HepG2 (cell line): ENCODE measurements at regions not wholly inside any gene's neighbourhood (a gene's known extent, or its start where the extent isn't known, plus 50 kb on each side); places are given as distances from the start of the nearest gene placed in this dataset.

Experiments
- ATAC-seq: fragments of 200-7000 bp; cut with Tn5 transposase; 3 replicates; pipeline ENCODE4 v1.9.1; 2020; ENCODE audit warnings: mild to moderate bottlenecking, moderate library complexity
- BruUV-seq: library from RNA; stranded (reverse); fragments of 400-500 nt; replicated peaks from 2 replicates; lab custom pipeline; 2021; lab: Mats Ljungman, UMichigan
- CTCF ChIA-PET: fragments of 300-600 bp; formaldehyde crosslinking; extraction: SDS; loops from one replicate; lab custom pipeline; 2021; ENCODE audit warnings: low total read pairs, inconsistent platforms, low intra/inter-chr PET ratio; lab: Yijun Ruan, JAX
- POLR2A ChIA-PET: fragments of 350-600 bp; sonication (Branson Sonifier 250); formaldehyde crosslinking; loops from one replicate; lab custom pipeline; 2020; ENCODE audit warnings: antibody characterized with exemption, inconsistent platforms; lab: Yijun Ruan, JAX
- DNase-seq: peaks from one replicate; pipeline ENCODE4 v3.0.0-alpha.2; 2015; ENCODE audit warnings: low spot score
- FAIRE-seq: peaks from 3 replicates; lab custom pipeline; 2011; peaks lifted over from hg19 to GRCh38; lab: Jason Lieb, UNC
- H2AFZ ChIP-seq: one replicate; pipeline ENCODE4 v1.6.1; 2011; ENCODE audit warnings: low read length, inconsistent platforms
- H3K27ac ChIP-seq: fragments of 300-600 bp; 3 replicates; pipeline ENCODE4 v1.8.0; 2011; ENCODE audit warnings: mixed run types, mild to moderate bottlenecking, mixed read lengths, low read length, inconsistent platforms; ENCODE audit not compliant: insufficient read depth; ENCODE audit errors: extremely low read length
- H3K27me3 ChIP-seq, 2 experiments: fragments of 200-600 bp in 1 of 2; 2 replicates in 1 of 2; 3 replicates in 1 of 2; pipeline versions ENCODE4 v1.6.0 to v1.8.0; 2011; ENCODE audit warnings: low read length in 2 of 2, mild to moderate bottlenecking in 2 of 2, moderate library complexity in 2 of 2, inconsistent platforms in 1 of 2; ENCODE audit not compliant: insufficient read depth in 2 of 2, control insufficient read depth in 1 of 2
- H3K36me3 ChIP-seq, 2 experiments: fragments of 200-600 bp in 1 of 2; replicated peaks in 1 of 2; 2 replicates in 1 of 2; 3 replicates in 1 of 2; pipeline versions ENCODE4 v1.5.1 to v1.8.0; 2011; ENCODE audit warnings: low read length in 2 of 2, inconsistent platforms in 1 of 2; ENCODE audit not compliant: insufficient read depth in 2 of 2, control insufficient read depth in 1 of 2
- H3K4me1 ChIP-seq: 2 replicates; pipeline ENCODE4 v1.5.1; 2012; ENCODE audit warnings: low read length, inconsistent platforms; ENCODE audit not compliant: insufficient read depth
- H3K4me2 ChIP-seq: 2 replicates; pipeline ENCODE4 v1.6.0; 2011; ENCODE audit warnings: low read depth, low read length, inconsistent platforms
- H3K4me3 ChIP-seq, 3 experiments: fragments of 200-600 bp in 1 of 3; sonication (generic), shearing (Covaris generic) in 1 of 3; replicated peaks in 1 of 3; 2 replicates each; pipeline ENCODE4 v1.5.1; 2011 to 2016; ENCODE audit warnings: low read length in 3 of 3, inconsistent platforms in 2 of 3, low read depth in 2 of 3, mild to moderate bottlenecking in 2 of 3, control low read depth in 1 of 3, mixed read lengths in 1 of 3; ENCODE audit not compliant: insufficient read depth in 1 of 3
- H3K79me2 ChIP-seq: one replicate; pipeline ENCODE4 v1.6.1; 2011; ENCODE audit warnings: low read length, inconsistent platforms; ENCODE audit not compliant: insufficient read depth
- H3K9ac ChIP-seq: 2 replicates; pipeline ENCODE4 v1.6.0; 2011; ENCODE audit warnings: mild to moderate bottlenecking, low read depth, low read length, inconsistent platforms; ENCODE audit not compliant: insufficient read depth
- H3K9me3 ChIP-seq: 2 replicates; pipeline ENCODE4 v1.5.1; 2012; ENCODE audit warnings: mild to moderate bottlenecking, low read length
- H4K20me1 ChIP-seq: 2 replicates; pipeline ENCODE4 v1.6.0; 2011; ENCODE audit warnings: inconsistent platforms, mild to moderate bottlenecking, low read length, moderate library complexity; ENCODE audit not compliant: insufficient read depth
- BRD4 ChIP-seq: sonication (generic); formaldehyde crosslinking; IDR thresholded peaks from 2 replicates; pipeline ENCODE4 v1.4.0; 2020; ENCODE audit warnings: missing genetic modification reagents
- HMG20A ChIP-seq: IDR thresholded peaks from 2 replicates; pipeline ENCODE4 v1.6.1; 2016; ENCODE audit warnings: borderline replicate concordance
- HMGA1 ChIP-seq: sonication (generic); formaldehyde crosslinking; conservative IDR thresholded peaks from 2 replicates; pipeline ENCODE4 v1.4.0; 2020; ENCODE audit warnings: missing genetic modification reagents
- IRX3 ChIP-seq: sonication (generic); formaldehyde crosslinking; IDR thresholded peaks from 2 replicates; pipeline ENCODE4 v1.8.1; 2023; ENCODE audit warnings: mild to moderate bottlenecking, low read depth, missing genetic modification reagents, borderline replicate concordance
- MTERF4 ChIP-seq: sonication (generic); formaldehyde crosslinking; IDR thresholded peaks from 2 replicates; pipeline ENCODE4 v1.8.0; 2023; ENCODE audit warnings: mild to moderate bottlenecking, missing genetic modification reagents
- NBN ChIP-seq: fragments of 450-650 bp; conservative IDR thresholded peaks from 2 replicates; pipeline ENCODE4 v1.6.1; 2017
- NKX3-1 ChIP-seq: sonication (generic); formaldehyde crosslinking; IDR thresholded peaks from 2 replicates; pipeline ENCODE4 v1.5.0; 2020; ENCODE audit warnings: missing genetic modification reagents
- SP140L ChIP-seq: sonication (generic); formaldehyde crosslinking; IDR thresholded peaks from 2 replicates; pipeline ENCODE4 v1.4.0; 2020; ENCODE audit warnings: missing genetic modification reagents, borderline replicate concordance
- SRSF9 ChIP-seq: fragments of 200-400 bp; formaldehyde crosslinking; IDR thresholded peaks from 2 replicates; pipeline ENCODE4 v1.6.1; 2018; ENCODE audit warnings: borderline replicate concordance, mild to moderate bottlenecking, low read depth, low read length; ENCODE audit not compliant: insufficient read depth, poor library complexity, severe bottlenecking
- TFE3 ChIP-seq: IDR thresholded peaks from 2 replicates; pipeline ENCODE4 v1.6.1; 2016
- TOPORS ChIP-seq: sonication (generic); formaldehyde crosslinking; IDR thresholded peaks from 2 replicates; pipeline ENCODE4 v1.8.0; 2023; ENCODE audit warnings: mild to moderate bottlenecking, missing genetic modification reagents
- ZBTB4 ChIP-seq: sonication (generic); formaldehyde crosslinking; IDR thresholded peaks from 2 replicates; pipeline ENCODE4 v1.4.0; 2020; ENCODE audit warnings: missing genetic modification reagents, mild to moderate bottlenecking, borderline replicate concordance
- ZMAT5 ChIP-seq: sonication (generic); formaldehyde crosslinking; IDR thresholded peaks from 2 replicates; pipeline ENCODE4 v1.5.0; 2020; ENCODE audit warnings: mild to moderate bottlenecking, low read depth, missing genetic modification reagents, borderline replicate concordance
- ZNF563 ChIP-seq: sonication (generic); formaldehyde crosslinking; IDR thresholded peaks from 2 replicates; pipeline ENCODE4 v1.8.0; 2022; ENCODE audit warnings: mild to moderate bottlenecking, moderate library complexity, missing genetic modification reagents
- WGBS: methylation state at CpG from one replicate; pipeline ENCODE4 v1.1.6; 2017; ENCODE audit warnings: low lambda C conversion rate; 5-methylcytosine and 5-hydroxymethylcytosine counted together
- in situ Hi-C: cut with HindIII; loops from 2 replicates; pipeline ENCODE4 v1.10.0; 2017; ENCODE audit warnings: low pct_unique_long_range_greater_than_20kb; ENCODE audit not compliant: extremely low pct_ligation_motif_present
- intact Hi-C: fragments of 100-400 bp; cut with micrococcal nuclease; formaldehyde crosslinking; loops from one replicate; pipeline ENCODE4 v1.10.0; 2022; ENCODE audit not compliant: unreplicated experiment

GRCh38 chr18:68454511-68455228 is 260.2 kb downstream of the TMX3 start:
- TF ChIP-seq BRD4 = no peak
- TF ChIP-seq MTERF4 (CRISPR knock-in tag) = no peak
- no peak for TF ChIP-seq TFE3 (CRISPR knock-in tag)
- no peak for TF ChIP-seq SRSF9
- no peak for TF ChIP-seq ZNF563 (CRISPR knock-in tag)
- TF ChIP-seq HMG20A (CRISPR knock-in tag) = no peak
- TF ChIP-seq TOPORS (CRISPR knock-in tag) = no peak
- no peak for TF ChIP-seq ZMAT5
- TF ChIP-seq ZBTB4 (CRISPR knock-in tag) = no peak
- no peak for TF ChIP-seq SP140L (CRISPR knock-in tag)
- TF ChIP-seq NKX3-1 (CRISPR knock-in tag) = no peak
- TF ChIP-seq IRX3 = no peak
- no peak for TF ChIP-seq HMGA1 (CRISPR knock-in tag)
- no peak for TF ChIP-seq NBN
- FAIRE-seq = no peak

More at GRCh38 chr18:68454511-68455228, 260.2 kb downstream of the TMX3 start:
- in situ Hi-C loops (no loop called here), intact Hi-C loops (no loop called here)
- Histone ChIP-seq H3K4me1 (no peaks in the 10 kb centered on the region), H3K9ac (no peak overlapping the region), H3K9me3 (no peaks in the 10 kb centered on the region), H3K4me2 (no peak overlapping the region), H3K27ac (no peak overlapping the region), H2AFZ (no peak overlapping the region), H3K4me3 (no peak overlapping the region), H3K27me3 (no peaks in the 10 kb centered on the region), H3K36me3 (no peaks in the 10 kb centered on the region), H3K79me2 (no peaks in the 10 kb centered on the region), H4K20me1 (no peaks in the 10 kb centered on the region)
- ATAC-seq (no peak), DNase-seq (no peak)
- no TSS peak for BruUV-seq
- POLR2A ChIA-PET = no interaction called here
- 0% methylated on average over 3 of the region's 3 CpGs for WGBS
- CTCF ChIA-PET = no interaction called here
